ENCODE measurements at regions not wholly inside any gene's neighbourhood (a gene's known extent, or its start where the extent isn't known, plus 50 kb on each side); places are given as distances from the start of the nearest gene placed in this dataset.

DNA sequence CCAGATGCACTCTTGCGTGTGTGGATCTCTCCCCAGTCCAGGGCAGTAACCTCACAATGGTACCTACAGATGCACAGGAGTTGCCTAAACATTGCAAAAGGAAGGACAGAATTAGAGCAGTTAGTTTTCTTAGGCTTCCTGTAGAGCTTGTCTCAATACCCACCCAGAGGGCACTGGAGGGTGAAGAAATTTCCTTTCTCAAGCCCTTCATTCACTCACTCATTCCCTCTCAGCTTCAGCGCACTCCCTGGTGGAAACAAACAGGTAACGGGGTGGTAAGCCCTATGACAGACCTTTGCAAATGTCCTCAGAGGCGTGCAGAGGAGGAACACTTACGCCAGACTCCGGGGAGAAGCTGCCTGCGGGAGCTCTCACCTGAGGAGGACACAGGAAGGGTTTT, 267.4 kb upstream of the HES1 start:
- no peak overlapping the region for H3K4me3 ChIP-seq (ENCODE audit: low read depth in 1 of 2, low read length in 2 of 2)
- no peaks in the 10 kb centered on the region for H3K4me1 ChIP-seq (ENCODE audit: insufficient read depth, low read length)
- no peak overlapping the region for H3K9ac ChIP-seq (ENCODE audit: low read depth, low read length)
- H3K27ac ChIP-seq (ENCODE audit: low read length), result no peak overlapping the region
- TF ChIP-seq, protein P1, sequence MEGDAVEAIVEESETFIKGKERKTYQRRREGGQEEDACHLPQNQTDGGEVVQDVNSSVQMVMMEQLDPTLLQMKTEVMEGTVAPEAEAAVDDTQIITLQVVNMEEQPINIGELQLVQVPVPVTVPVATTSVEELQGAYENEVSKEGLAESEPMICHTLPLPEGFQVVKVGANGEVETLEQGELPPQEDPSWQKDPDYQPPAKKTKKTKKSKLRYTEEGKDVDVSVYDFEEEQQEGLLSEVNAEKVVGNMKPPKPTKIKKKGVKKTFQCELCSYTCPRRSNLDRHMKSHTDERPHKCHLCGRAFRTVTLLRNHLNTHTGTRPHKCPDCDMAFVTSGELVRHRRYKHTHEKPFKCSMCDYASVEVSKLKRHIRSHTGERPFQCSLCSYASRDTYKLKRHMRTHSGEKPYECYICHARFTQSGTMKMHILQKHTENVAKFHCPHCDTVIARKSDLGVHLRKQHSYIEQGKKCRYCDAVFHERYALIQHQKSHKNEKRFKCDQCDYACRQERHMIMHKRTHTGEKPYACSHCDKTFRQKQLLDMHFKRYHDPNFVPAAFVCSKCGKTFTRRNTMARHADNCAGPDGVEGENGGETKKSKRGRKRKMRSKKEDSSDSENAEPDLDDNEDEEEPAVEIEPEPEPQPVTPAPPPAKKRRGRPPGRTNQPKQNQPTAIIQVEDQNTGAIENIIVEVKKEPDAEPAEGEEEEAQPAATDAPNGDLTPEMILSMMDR (IDR thresholded peaks at IDR 0.05; ENCODE audit: borderline replicate concordance, extremely low read depth, low read length, poor library complexity, severe bottlenecking), result no peak
- TF ChIP-seq EZH2 (IDR thresholded peaks at IDR 0.05; ENCODE audit: borderline replicate concordance, low read depth, low read length, severe bottlenecking), result no peak
- no peaks in the 10 kb centered on the region for H3K9me3 ChIP-seq (ENCODE audit: insufficient read depth, low read length, severe bottlenecking)
- no peak overlapping the region for H3K4me2 ChIP-seq (ENCODE audit: insufficient read depth, low read length)
- H2AFZ ChIP-seq (ENCODE audit: low read depth, low read length), result no peak overlapping the region
- ATAC-seq (ENCODE audit: insufficient read depth, low read depth) (no peak), DNase-seq (no peak)
- H3K36me3 ChIP-seq (ENCODE audit: insufficient read depth, low read length), result no peaks in the 10 kb centered on the region
- H4K20me1 ChIP-seq (ENCODE audit: insufficient read depth, low read length), result no peaks in the 10 kb centered on the region; the same call in 1 of the 2 replicates
- H3K27me3 ChIP-seq (ENCODE audit: insufficient read depth, low read length, poor library complexity), result no peaks in the 10 kb centered on the region
- H3K79me2 ChIP-seq (ENCODE audit: insufficient read depth, low read length), result no peaks in the 10 kb centered on the region

DNA sequence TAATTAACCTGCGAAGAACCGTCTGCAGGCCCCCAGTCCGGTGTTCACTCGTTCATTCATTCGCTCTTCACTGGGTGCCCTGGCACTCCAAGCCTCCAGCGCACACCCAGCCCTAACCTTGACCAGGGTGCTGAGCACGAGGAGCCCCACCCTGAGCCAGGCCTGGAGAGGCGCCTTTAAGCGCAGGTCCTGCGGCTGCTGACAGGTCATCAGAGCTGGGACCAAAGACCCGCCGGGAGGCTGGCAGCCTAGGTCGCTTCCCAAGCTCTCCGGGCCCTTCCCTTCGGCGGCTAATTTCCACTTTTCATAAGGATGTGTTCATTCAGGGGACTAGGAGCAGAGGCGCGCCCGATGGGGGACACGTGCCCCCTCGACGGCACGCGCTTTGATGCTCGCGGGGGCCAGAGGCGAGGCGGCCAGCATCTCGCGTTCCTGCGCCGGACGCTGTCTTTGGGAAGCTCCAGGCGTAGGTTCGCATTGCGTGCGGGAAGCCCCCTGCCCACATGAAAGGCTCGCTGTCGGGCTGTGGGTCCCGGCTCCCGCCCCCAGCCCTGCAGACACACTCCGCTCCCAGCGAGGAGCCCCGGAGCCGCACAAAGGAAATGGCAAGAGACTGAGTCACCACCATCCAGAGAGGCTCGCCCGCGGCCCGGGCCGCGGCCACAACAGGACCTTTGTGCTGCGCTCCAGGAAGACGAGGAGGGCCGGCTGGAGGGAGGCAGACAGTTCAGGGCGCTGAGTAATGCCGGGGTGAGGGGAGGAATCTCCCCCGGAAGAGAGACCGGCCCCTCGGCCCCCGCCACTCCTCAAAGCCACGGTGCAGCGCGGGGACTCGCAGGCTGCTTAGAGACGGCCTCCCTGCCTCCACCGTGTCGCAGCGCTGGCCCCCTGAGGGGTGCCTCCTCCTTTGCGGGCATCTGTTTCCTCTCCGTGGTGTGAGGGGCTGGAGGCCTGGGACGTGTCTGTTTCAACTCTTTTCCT, 266.4 kb upstream of the HES1 start:
- no peaks in the 10 kb centered on the region for H3K36me3 ChIP-seq (ENCODE audit: insufficient read depth, low read length)
- no peak overlapping the region for H3K27ac ChIP-seq (ENCODE audit: low read length)
- ATAC-seq (ENCODE audit: insufficient read depth, low read depth), result peak; percentile 62
- H4K20me1 ChIP-seq (ENCODE audit: insufficient read depth, low read length), result no peaks in the 10 kb centered on the region; the same call in 1 of the 2 replicates
- no peaks in the 10 kb centered on the region for H3K79me2 ChIP-seq (ENCODE audit: insufficient read depth, low read length)
- no peak overlapping the region for H2AFZ ChIP-seq (ENCODE audit: low read depth, low read length)
- H3K4me3 ChIP-seq (ENCODE audit: low read depth in 1 of 2, low read length in 2 of 2), result no peak overlapping the region
- no peaks in the 10 kb centered on the region for H3K9me3 ChIP-seq (ENCODE audit: insufficient read depth, low read length, severe bottlenecking)
- TF ChIP-seq EZH2 (IDR thresholded peaks at IDR 0.05; ENCODE audit: borderline replicate concordance, low read depth, low read length, severe bottlenecking), result no peak
- TF ChIP-seq, protein P1 (IDR thresholded peaks at IDR 0.05; ENCODE audit: borderline replicate concordance, extremely low read depth, low read length, poor library complexity, severe bottlenecking), result no peak
- peak; percentile 19 for DNase-seq
- no peaks in the 10 kb centered on the region for H3K4me1 ChIP-seq (ENCODE audit: insufficient read depth, low read length)
- no peak overlapping the region for H3K9ac ChIP-seq (ENCODE audit: low read depth, low read length)
- no peak overlapping the region for H3K4me2 ChIP-seq (ENCODE audit: insufficient read depth, low read length)
- H3K27me3 ChIP-seq (ENCODE audit: insufficient read depth, low read length, poor library complexity), result no peaks in the 10 kb centered on the region

GRCh38 chr3:193870376-193871219, 265.4 kb upstream of the HES1 start:
- no peaks in the 10 kb centered on the region for H3K36me3 ChIP-seq (ENCODE audit: insufficient read depth, low read length)
- H3K9me3 ChIP-seq (ENCODE audit: insufficient read depth, low read length, severe bottlenecking), result no peaks in the 10 kb centered on the region
- H3K27me3 ChIP-seq (ENCODE audit: insufficient read depth, low read length, poor library complexity), result peaks cover 2% of the 10 kb centered on the region
- H2AFZ ChIP-seq (ENCODE audit: low read depth, low read length), result no peak overlapping the region
- no peaks in the 10 kb centered on the region for H3K4me1 ChIP-seq (ENCODE audit: insufficient read depth, low read length)
- DNase-seq, result no peak
- H3K79me2 ChIP-seq (ENCODE audit: insufficient read depth, low read length), result no peaks in the 10 kb centered on the region
- TF ChIP-seq, protein P1 (IDR thresholded peaks at IDR 0.05; ENCODE audit: borderline replicate concordance, extremely low read depth, low read length, poor library complexity, severe bottlenecking), result no peak
- TF ChIP-seq EZH2 (IDR thresholded peaks at IDR 0.05; ENCODE audit: borderline replicate concordance, low read depth, low read length, severe bottlenecking), result no peak
- no peak for ATAC-seq (ENCODE audit: insufficient read depth, low read depth)
- no peak overlapping the region for H3K4me2 ChIP-seq (ENCODE audit: insufficient read depth, low read length)
- H4K20me1 ChIP-seq (ENCODE audit: insufficient read depth, low read length), result no peaks in the 10 kb centered on the region; the same call in 1 of the 2 replicates
- no peak overlapping the region for H3K9ac ChIP-seq (ENCODE audit: low read depth, low read length)
- no peak overlapping the region for H3K27ac ChIP-seq (ENCODE audit: low read length)
- H3K4me3 ChIP-seq (ENCODE audit: low read depth in 1 of 2, low read length in 2 of 2), result no peak overlapping the region
